HCT116 (cell line): ENCODE measurements at regions not wholly inside any gene's neighbourhood (a gene's known extent, or its start where the extent isn't known, plus 50 kb on each side); places are given as distances from the start of the nearest gene placed in this dataset.

Source experiments
- ATAC-seq: fragments of 200-7000 bp; cut with Tn5 transposase; 2 replicates; pipeline ENCODE4 v1.9.1; 2020; ENCODE audit warnings: mild to moderate bottlenecking, moderate library complexity
- BruUV-seq: library from RNA; stranded (reverse); fragments of 400-500 nt; replicated peaks from 2 replicates; lab custom pipeline; 2021; lab: Mats Ljungman, UMichigan
- CTCF ChIA-PET: fragments of 300-600 bp; sonication (Branson Sonifier 250); formaldehyde crosslinking; loops from one replicate; lab custom pipeline; 2021; ENCODE audit warnings: antibody characterized with exemption; lab: Charles Lee
- POLR2A ChIA-PET: fragments of 300-600, 350-600 bp; sonication (Branson Sonifier 250); formaldehyde crosslinking; loops from one replicate; lab custom pipeline; 2021; ENCODE audit warnings: antibody characterized with exemption; lab: Charles Lee
- RAD21 ChIA-PET, 2 experiments: fragments of 300-600 bp; sonication (Branson Sonifier 250); formaldehyde crosslinking; loops; one replicate each; lab custom pipeline; 2023; ENCODE audit warnings: low total read pairs in 2 of 2; ENCODE audit not compliant: uncharacterized antibody in 2 of 2, unreplicated experiment in 2 of 2, low non-redundant PET in 1 of 2; lab: Charles Lee
- DNase-seq: peaks from one replicate; pipeline ENCODE4 v3.0.0-alpha.2; 2010; ENCODE audit warnings: low read depth, low spot score
- H2AFZ ChIP-seq: fragments of 200-600 bp; shearing (Covaris generic), sonication (generic); 2 replicates; pipeline ENCODE4 v1.6.1; 2017; ENCODE audit warnings: low read depth, mixed run types, mixed read lengths, antibody characterized with exemption, low read length; ENCODE audit not compliant: poor library complexity, severe bottlenecking
- H3K27ac ChIP-seq: 2 replicates; pipeline ENCODE4 v1.5.1; 2012; ENCODE audit warnings: low read depth, low read length
- H3K27me3 ChIP-seq: fragments of 200-600 bp; sonication (generic); 2 replicates; pipeline ENCODE4 v1.6.1; 2016; ENCODE audit warnings: mixed run types, low read length, mixed read lengths; ENCODE audit not compliant: insufficient read depth
- H3K36me3 ChIP-seq, 2 experiments: fragments of 200-500 bp in 1 of 2; fragments of 200-600 bp in 1 of 2; sonication (Bioruptor generic) in 1 of 2; sonication (generic) in 1 of 2; 2 replicates each; pipeline versions ENCODE4 v1.5.1 to v1.6.1; 2014 to 2016; ENCODE audit warnings: low read length in 2 of 2, inconsistent platforms in 1 of 2, mixed read lengths in 1 of 2, mixed run types in 1 of 2; ENCODE audit not compliant: insufficient read depth in 2 of 2, control insufficient read depth in 1 of 2
- H3K4me1 ChIP-seq, 2 experiments: fragments of 200-600 bp in 1 of 2; sonication (generic) in 1 of 2; 2 replicates each; pipeline versions ENCODE4 v1.5.1 to v1.6.1; 2012 to 2017; ENCODE audit warnings: low read length in 2 of 2, inconsistent platforms in 1 of 2, mild to moderate bottlenecking in 1 of 2, mixed read lengths in 1 of 2, mixed run types in 1 of 2, moderate library complexity in 1 of 2; ENCODE audit not compliant: insufficient read depth in 2 of 2, control insufficient read depth in 1 of 2
- H3K4me2 ChIP-seq: fragments of 200-600 bp; sonication (generic); 2 replicates; pipeline ENCODE4 v1.6.1; 2017; ENCODE audit warnings: mixed run types, low read length, mixed read lengths
- H3K4me3 ChIP-seq, 2 experiments: fragments of 200-600 bp in 1 of 2; sonication (generic) in 1 of 2; replicated peaks in 1 of 2; 2 replicates each; pipeline ENCODE4 v1.5.1; 2011 to 2016; ENCODE audit warnings: low read length in 2 of 2, control low read depth in 1 of 2, low read depth in 1 of 2, mild to moderate bottlenecking in 1 of 2, mixed read lengths in 1 of 2, mixed run types in 1 of 2
- H3K79me2 ChIP-seq: fragments of 200-600 bp; sonication (generic); 2 replicates; pipeline ENCODE4 v1.6.1; 2017; ENCODE audit warnings: mild to moderate bottlenecking, mixed run types, low read length, moderate library complexity, mixed read lengths; ENCODE audit not compliant: insufficient read depth
- H3K9ac ChIP-seq: fragments of 200-600 bp; sonication (generic); 2 replicates; pipeline ENCODE4 v1.6.1; 2016; ENCODE audit warnings: low read length, mixed read lengths
- H3K9me2 ChIP-seq: fragments of 200-600 bp; sonication (generic), shearing (Covaris generic); 2 replicates; pipeline ENCODE4 v1.6.1; 2017; ENCODE audit warnings: mixed run types, mild to moderate bottlenecking, moderate library complexity; ENCODE audit not compliant: insufficient read depth
- H3K9me3 ChIP-seq, 2 experiments: fragments of 200-500 bp in 1 of 2; fragments of 200-600 bp in 1 of 2; sonication (Bioruptor generic) in 1 of 2; sonication (generic) in 1 of 2; 2 replicates each; pipeline ENCODE4 v1.6.1; 2014 to 2017; ENCODE audit warnings: low read length in 2 of 2, mixed read lengths in 2 of 2, inconsistent platforms in 1 of 2, low read depth in 1 of 2, mild to moderate bottlenecking in 1 of 2, mixed run types in 1 of 2, moderate library complexity in 1 of 2; ENCODE audit not compliant: control insufficient read depth in 1 of 2, insufficient read depth in 1 of 2
- H4K20me1 ChIP-seq: fragments of 200-600 bp; sonication (generic), shearing (Covaris generic); 2 replicates; pipeline ENCODE4 v1.6.1; 2017; ENCODE audit warnings: mixed run types, mild to moderate bottlenecking, moderate library complexity; ENCODE audit not compliant: insufficient read depth
- CBX3 ChIP-seq: IDR thresholded peaks from 2 replicates; pipeline ENCODE4 v1.6.1; 2012; ENCODE audit warnings: low read depth
- CEBPB ChIP-seq: IDR thresholded peaks from 2 replicates; pipeline ENCODE4 v1.6.1; 2012; ENCODE audit warnings: low read depth
- EGR1 ChIP-seq: IDR thresholded peaks from 2 replicates; pipeline ENCODE4 v1.6.1; 2012; ENCODE audit warnings: low read depth
- EZH2 ChIP-seq: fragments of 200-600 bp; sonication (generic); IDR thresholded peaks from 2 replicates; pipeline ENCODE4 v1.6.1; 2017; ENCODE audit warnings: antibody characterized with exemption, mixed run types
- FOSL1 ChIP-seq: IDR thresholded peaks from 2 replicates; pipeline ENCODE4 v1.6.1; 2012; ENCODE audit warnings: low read depth
- POLR2AphosphoS5 ChIP-seq: IDR thresholded peaks from 2 replicates; pipeline ENCODE4 v1.6.1; 2011; ENCODE audit warnings: mild to moderate bottlenecking, low read depth, low read length, moderate library complexity
- REST ChIP-seq: IDR thresholded peaks from 2 replicates; pipeline ENCODE4 v1.6.1; 2012; ENCODE audit warnings: low read depth
- SIN3A ChIP-seq: IDR thresholded peaks from 2 replicates; pipeline ENCODE4 v1.6.1; 2012; ENCODE audit warnings: low read depth
- SRF ChIP-seq: IDR thresholded peaks from 2 replicates; pipeline ENCODE4 v1.6.1; 2012; ENCODE audit warnings: low read depth
- ZFX ChIP-seq: fragments of 450-650 bp; IDR thresholded peaks from 2 replicates; pipeline ENCODE4 v1.6.1; 2017
- ZNF274 ChIP-seq: fragments of 200-500 bp; sonication (Bioruptor generic); IDR thresholded peaks from 2 replicates; pipeline ENCODE4 v1.6.1; 2014; ENCODE audit warnings: mild to moderate bottlenecking, low read depth, low read length, inconsistent platforms
- intact Hi-C: fragments of 100-400 bp; cut with micrococcal nuclease; formaldehyde crosslinking; loops from 2 replicates; pipeline ENCODE4 v1.10.0; 2022
- TF ChIP-seq, protein P1 (sequence below), 3 experiments: fragments of 200-600 bp in 1 of 3; sonication (generic) in 1 of 3; IDR thresholded peaks in 2 of 3; conservative IDR thresholded peaks in 1 of 3; 2 replicates each; pipeline ENCODE4 v1.5.1; 2012 to 2017; ENCODE audit warnings: low read depth in 2 of 3, low read length in 2 of 3, antibody characterized with exemption in 1 of 3, borderline replicate concordance in 1 of 3, control low read depth in 1 of 3, mild to moderate bottlenecking in 1 of 3, mixed read lengths in 1 of 3, mixed run types in 1 of 3, moderate library complexity in 1 of 3; ENCODE audit not compliant: insufficient read depth in 1 of 3

GRCh38 chr4:162522724-162523123, 358.9 kb upstream of the FSTL5 start:
- ChIA-PET POLR2A (no interaction called here), CTCF (no interaction called here), RAD21 (no interaction called here)
- no peak overlapping the region for H3K9ac ChIP-seq
- TF ChIP-seq SIN3A (no peak), ZFX (no peak), REST (no peak), EGR1 (no peak), SRF (no peak), CBX3 (no peak)
- H3K9me3 ChIP-seq = no peaks in the 10 kb centered on the region
- no peaks in the 10 kb centered on the region for H3K79me2 ChIP-seq
- H2AFZ ChIP-seq = no peak overlapping the region
- H3K27ac ChIP-seq = no peak overlapping the region
- no peak overlapping the region for H3K4me3 ChIP-seq
- H3K27me3 ChIP-seq = no peaks in the 10 kb centered on the region
- intact Hi-C loops = no loop called here
- no TSS peak for BruUV-seq
- ATAC-seq = no peak
- no peaks in the 10 kb centered on the region for H4K20me1 ChIP-seq
- H3K9me2 ChIP-seq = no peaks in the 10 kb centered on the region
- H3K36me3 ChIP-seq = no peaks in the 10 kb centered on the region
- no peak overlapping the region for H3K4me2 ChIP-seq
- no peak for DNase-seq
- H3K4me1 ChIP-seq = no peaks in the 10 kb centered on the region

GRCh38 chr4:162510937-162511336, 347.1 kb upstream of the FSTL5 start:
- Histone ChIP-seq H3K36me3 (no peaks in the 10 kb centered on the region), H3K4me1 (no peaks in the 10 kb centered on the region), H3K79me2 (no peaks in the 10 kb centered on the region), H3K9ac (no peak overlapping the region), H4K20me1 (no peaks in the 10 kb centered on the region), H3K9me2 (no peaks in the 10 kb centered on the region), H3K9me3 (no peaks in the 10 kb centered on the region), H3K27me3 (no peaks in the 10 kb centered on the region), H3K27ac (no peak overlapping the region), H3K4me2 (no peak overlapping the region), H3K4me3 (no peak overlapping the region), H2AFZ (no peak overlapping the region)
- no TSS peak for BruUV-seq
- no peak for ATAC-seq
- RAD21 ChIA-PET = no interaction called here
- POLR2A ChIA-PET = no interaction called here
- DNase-seq = no peak
- CTCF ChIA-PET = no interaction called here
- intact Hi-C loops = no loop called here
- TF ChIP-seq EGR1 (no peak), REST (no peak), CEBPB (no peak), SIN3A (no peak), SRF (no peak), ZNF274 (no peak), FOSL1 (no peak), EZH2 (no peak), POLR2AphosphoS5 (no peak)
- TF ChIP-seq, protein P1, sequence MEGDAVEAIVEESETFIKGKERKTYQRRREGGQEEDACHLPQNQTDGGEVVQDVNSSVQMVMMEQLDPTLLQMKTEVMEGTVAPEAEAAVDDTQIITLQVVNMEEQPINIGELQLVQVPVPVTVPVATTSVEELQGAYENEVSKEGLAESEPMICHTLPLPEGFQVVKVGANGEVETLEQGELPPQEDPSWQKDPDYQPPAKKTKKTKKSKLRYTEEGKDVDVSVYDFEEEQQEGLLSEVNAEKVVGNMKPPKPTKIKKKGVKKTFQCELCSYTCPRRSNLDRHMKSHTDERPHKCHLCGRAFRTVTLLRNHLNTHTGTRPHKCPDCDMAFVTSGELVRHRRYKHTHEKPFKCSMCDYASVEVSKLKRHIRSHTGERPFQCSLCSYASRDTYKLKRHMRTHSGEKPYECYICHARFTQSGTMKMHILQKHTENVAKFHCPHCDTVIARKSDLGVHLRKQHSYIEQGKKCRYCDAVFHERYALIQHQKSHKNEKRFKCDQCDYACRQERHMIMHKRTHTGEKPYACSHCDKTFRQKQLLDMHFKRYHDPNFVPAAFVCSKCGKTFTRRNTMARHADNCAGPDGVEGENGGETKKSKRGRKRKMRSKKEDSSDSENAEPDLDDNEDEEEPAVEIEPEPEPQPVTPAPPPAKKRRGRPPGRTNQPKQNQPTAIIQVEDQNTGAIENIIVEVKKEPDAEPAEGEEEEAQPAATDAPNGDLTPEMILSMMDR (IDR thresholded peaks at IDR 0.05 in 2 of 3, conservative IDR thresholded peaks at IDR 0.05 in 1 of 3; ENCODE audit: borderline replicate concordance in 1 of 3, insufficient read depth in 1 of 3, low read depth in 2 of 3, low read length in 2 of 3) = no peak
